MM.1S (cell line): ENCODE measurements at regions not wholly inside any gene's neighbourhood (a gene's known extent, or its start where the extent isn't known, plus 50 kb on each side); places are given as distances from the start of the nearest gene placed in this dataset.

ENCODE experiments used
- CTCF ChIP-seq: fragments of 300-600 bp; sonication (generic); IDR thresholded peaks from 2 replicates; pipeline ENCODE4 v1.5.1; 2016; ENCODE audit warnings: antibody characterized with exemption, low read length, mixed read lengths
- EZH2 ChIP-seq: fragments of 300-600 bp; sonication (generic); optimal IDR thresholded peaks from 2 replicates; pipeline ENCODE3; 2017; ENCODE audit warnings: low read depth, mild to moderate bottlenecking, antibody characterized with exemption, low read length, mixed read lengths
- EZH2phosphoT487 ChIP-seq: fragments of 300-600 bp; sonication (generic); IDR thresholded peaks from 2 replicates; pipeline ENCODE4 v1.6.1; 2018; ENCODE audit warnings: antibody characterized with exemption, low read length

GRCh38 chr16:25344006-25344405, 86.4 kb upstream of the ZKSCAN2 start:
- TF ChIP-seq CTCF: no peak
- no peak for TF ChIP-seq EZH2
- no peak for TF ChIP-seq EZH2phosphoT487
